ENCODE measurements at regions not wholly inside any gene's neighbourhood (a gene's known extent, or its start where the extent isn't known, plus 50 kb on each side); places are given as distances from the start of the nearest gene placed in this dataset.

DNA sequence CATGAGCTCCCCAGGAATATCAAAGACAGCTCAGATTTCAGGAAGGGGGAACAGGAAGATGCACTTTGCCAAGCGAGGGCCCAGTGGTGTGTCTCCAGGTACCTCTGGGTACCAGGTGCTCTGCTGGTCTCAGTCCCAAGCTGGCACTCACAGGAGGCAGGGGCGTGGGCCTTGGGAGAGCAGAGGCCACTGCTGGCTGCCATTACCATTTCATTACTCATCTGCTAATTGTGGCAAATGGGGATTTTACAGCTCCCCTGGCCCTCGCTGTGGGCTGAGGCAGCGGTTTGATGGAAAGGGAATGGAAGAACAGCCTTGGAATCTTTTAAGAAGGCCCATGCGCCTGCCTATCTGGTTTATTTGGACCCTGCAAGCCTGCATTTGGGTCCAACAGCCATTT lies 192.0 kb upstream of the NAV2 start:
- TF ChIP-seq, protein P1, sequence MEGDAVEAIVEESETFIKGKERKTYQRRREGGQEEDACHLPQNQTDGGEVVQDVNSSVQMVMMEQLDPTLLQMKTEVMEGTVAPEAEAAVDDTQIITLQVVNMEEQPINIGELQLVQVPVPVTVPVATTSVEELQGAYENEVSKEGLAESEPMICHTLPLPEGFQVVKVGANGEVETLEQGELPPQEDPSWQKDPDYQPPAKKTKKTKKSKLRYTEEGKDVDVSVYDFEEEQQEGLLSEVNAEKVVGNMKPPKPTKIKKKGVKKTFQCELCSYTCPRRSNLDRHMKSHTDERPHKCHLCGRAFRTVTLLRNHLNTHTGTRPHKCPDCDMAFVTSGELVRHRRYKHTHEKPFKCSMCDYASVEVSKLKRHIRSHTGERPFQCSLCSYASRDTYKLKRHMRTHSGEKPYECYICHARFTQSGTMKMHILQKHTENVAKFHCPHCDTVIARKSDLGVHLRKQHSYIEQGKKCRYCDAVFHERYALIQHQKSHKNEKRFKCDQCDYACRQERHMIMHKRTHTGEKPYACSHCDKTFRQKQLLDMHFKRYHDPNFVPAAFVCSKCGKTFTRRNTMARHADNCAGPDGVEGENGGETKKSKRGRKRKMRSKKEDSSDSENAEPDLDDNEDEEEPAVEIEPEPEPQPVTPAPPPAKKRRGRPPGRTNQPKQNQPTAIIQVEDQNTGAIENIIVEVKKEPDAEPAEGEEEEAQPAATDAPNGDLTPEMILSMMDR (IDR thresholded peaks at IDR 0.05), result no peak
- no peak for TF ChIP-seq POLR2A (IDR thresholded peaks at IDR 0.05)

All from esophagus squamous epithelium (tissue), 4 donors.